Adrenal gland (tissue), 5 donors: ENCODE measurements at regions not wholly inside any gene's neighbourhood (a gene's known extent, or its start where the extent isn't known, plus 50 kb on each side); places are given as distances from the start of the nearest gene placed in this dataset.

Experiments
- CTCF ChIP-seq, 6 experiments: fragments of 450-650 bp in 4 of 6; fragments of 200-600 bp in 2 of 6; sonication (generic) in 1 of 6; IDR thresholded peaks; 1 replicate in 5 of 6; 2 replicates in 1 of 6; pipeline versions ENCODE4 v1.5.1 to v1.8.0; 2016 to 2021; ENCODE audit warnings: antibody characterized with exemption in 6 of 6, mild to moderate bottlenecking in 2 of 6, moderate library complexity in 1 of 6
- POLR2A ChIP-seq, 2 donors: fragments of 450-650 bp; IDR thresholded peaks; one replicate each; pipeline ENCODE4 v1.6.1; 2017; ENCODE audit warnings: antibody characterized with exemption in 2 of 2, mild to moderate bottlenecking in 2 of 2, moderate library complexity in 1 of 2
- donor health status: DM: no; HTN: no; CAD: no.

DNA sequence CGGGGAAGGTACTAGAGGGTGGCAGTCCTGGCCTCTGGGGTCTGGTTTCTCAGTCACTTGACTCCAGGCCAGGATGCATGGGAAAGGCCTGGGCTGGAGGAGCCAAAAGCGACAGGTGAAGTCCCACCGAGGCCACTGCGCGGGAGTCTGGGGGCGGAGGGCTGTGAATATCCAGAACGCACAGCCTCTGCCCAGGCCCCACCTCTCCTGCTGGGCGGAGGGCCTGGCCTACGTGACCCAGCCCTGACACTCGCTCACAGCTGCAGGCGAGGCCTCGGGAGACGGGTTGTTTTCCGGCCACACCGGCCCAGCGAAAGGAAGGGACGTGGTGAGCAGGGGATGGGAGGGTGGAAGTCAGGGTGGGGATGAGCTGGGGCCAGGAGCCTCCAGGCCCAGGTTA, 91.2 kb downstream of the RFLNA start:
- TF ChIP-seq POLR2A (IDR thresholded peaks at IDR 0.05) (no peak), CTCF (IDR thresholded peaks at IDR 0.05) (no peak)
